HG02759 (cell line): ENCODE measurements at regions not wholly inside any gene's neighbourhood (a gene's known extent, or its start where the extent isn't known, plus 50 kb on each side); places are given as distances from the start of the nearest gene placed in this dataset.

ENCODE experiments used
- ATAC-seq: cut with Tn5 transposase; IDR thresholded peaks from one replicate; pipeline ENCODE4 v1.9.1; 2021; ENCODE audit warnings: mild to moderate bottlenecking, moderate library complexity; ENCODE audit not compliant: unreplicated experiment

DNA sequence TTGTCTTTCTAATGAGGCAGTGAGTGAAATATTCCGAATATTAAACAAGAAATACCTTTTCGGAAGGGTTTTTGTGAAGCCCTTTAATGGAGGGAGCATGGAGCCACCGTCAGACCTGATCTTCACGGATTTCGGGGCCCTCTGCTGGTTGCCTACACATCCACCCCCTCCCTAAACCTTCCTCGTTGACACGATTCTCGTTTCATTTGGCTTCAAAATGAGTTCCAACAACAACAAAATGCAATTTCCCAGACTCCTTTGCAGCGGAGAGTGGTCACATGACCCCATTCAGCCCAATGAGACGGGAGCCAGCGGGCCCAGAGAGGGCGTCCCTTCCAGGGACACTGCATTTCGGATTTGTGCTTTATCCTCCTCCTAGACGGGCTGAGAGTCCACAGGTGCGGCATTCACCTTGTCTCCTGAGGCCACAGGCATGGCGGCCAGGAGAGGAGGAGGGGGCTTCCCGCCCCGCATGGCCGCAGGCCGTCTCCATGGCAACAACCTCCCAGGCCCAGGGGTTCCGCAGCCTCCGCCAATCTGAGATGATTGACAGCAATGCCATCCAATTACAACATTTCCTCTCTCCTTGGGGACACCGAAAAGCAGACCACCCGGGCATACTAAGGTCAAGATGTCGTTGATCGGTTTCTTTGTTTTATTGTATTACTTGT is 259.8 kb downstream of the C16orf95 start:
- ATAC-seq = no peak

DNA sequence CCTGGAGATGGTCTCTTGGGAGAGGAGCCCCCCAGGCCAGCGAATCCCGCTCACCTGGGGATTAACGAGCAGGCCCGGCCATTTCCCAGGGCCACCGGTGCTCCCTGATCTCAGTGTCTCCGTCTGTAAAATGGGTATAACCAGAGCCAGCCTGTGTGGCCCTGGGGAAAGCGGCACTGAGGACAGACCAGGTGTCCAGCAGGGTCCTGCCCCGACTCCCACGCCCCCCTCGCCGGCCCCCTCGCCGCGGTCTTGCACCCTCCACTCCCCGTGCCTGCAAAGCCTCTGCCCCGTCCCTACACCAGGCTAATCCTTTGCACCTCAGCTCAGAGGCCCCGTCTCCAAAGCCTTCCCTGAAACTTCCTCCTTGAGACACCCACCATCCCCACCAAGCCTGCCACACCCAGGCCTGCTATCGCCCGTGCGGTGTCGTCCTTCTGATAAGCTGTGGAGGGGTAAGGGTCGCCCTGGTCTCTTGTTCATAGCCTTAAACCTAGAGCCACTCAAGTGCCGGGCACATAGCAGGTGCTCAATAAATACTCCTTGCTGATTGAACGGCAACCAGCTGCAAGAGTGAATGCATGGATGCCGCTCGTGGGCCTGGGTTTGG is 259.1 kb downstream of the C16orf95 start:
- ATAC-seq = no peak

DNA sequence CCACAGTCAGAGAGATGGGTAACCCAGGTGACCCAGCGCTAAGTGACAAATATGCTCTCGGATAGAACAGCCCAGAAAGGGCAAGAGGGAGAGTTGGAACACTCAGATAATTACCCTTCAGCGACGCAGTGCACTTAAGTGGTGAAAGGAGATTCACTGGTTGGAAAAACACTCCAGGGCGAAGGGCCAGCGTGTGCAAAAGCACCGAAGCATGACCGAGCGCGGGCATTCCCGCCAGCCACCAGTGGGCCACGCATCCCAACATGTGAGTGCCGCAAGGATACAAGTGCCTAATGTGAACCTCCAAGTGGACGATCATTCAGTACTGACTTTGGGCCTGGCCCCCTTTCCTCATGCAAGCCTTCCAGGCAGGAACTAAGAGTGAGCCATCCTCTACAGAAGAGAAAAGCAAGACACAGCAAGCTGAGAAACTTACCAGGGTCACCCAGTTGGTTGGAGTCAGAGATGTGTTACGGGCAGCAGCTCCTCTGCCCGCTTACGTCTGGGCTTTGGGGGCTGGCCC is 258.4 kb downstream of the C16orf95 start:
- no peak for ATAC-seq

DNA sequence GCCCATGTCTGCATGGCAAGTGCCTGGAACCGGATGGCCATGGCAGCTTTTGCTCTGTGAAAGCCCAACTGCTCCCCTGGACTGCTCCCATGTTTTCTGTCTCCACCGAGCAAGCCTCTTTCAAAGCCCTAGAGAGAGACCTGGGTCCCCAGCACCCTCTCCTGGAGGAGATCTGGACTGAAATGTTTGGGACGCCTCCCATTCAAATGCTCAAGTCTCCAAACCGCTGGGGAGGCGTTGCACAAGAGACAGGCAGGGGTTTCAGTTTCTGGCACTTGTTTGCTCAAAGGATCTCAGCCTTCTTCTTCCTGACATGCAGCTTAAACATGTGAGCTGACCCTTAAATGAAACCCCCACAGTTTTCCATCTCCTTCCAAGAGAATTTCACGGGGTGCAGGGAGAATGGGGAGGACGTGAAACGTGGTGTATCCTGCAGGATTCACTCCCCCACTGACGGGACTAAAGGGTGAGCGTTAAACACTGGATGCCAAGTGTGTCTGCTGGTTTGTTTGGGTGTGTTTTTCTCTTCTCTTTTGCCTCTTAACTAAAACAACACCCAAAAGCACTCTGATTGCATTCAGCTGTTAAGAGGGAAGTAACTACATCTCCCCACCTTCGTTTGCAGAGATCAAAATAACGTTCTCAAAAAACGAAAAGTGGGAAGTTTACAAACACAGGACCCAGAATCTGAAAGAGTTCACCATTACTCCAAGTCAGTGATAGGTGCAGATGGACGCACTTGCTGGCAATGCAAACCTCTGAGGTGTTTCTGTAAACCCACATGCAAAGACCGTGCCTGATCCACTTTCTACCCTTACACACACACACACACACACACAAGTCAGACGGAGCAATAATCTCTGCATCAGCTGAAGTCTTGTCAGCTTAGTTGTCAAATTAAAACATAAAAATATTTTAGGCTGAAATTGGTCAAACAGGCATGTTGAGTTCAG is 256.9 kb downstream of the C16orf95 start:
- no peak for ATAC-seq

DNA sequence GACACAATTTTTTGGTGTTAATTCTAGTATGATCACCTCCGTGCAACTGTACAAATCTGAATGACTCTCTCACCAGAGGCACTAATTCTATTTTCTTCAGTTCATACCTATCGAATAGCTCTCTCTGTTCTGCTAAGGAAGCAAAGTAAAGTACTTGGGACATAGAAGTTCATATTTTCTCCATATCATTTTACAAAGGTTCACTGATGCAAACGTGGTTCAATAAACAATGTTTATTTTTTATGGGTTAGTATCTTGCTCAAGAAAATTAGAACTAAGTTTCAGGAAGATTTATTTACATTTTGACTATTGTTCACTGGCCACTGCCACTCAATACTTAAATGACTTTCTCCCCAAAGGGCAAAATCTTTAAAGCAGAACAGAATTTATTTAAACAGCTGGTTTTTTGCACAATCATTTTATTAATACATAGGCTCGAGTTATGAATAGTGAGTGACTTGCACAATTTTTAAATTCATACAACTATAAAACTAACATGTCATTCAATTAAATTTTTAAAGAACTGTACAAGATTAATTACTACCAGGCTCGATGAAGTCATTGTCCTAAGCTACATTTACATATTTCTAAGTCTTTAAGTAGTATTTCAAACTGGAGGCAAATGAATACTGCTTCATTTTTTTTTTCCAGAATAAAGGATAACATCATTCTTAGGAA is 255.8 kb downstream of the C16orf95 start:
- no peak for ATAC-seq

DNA sequence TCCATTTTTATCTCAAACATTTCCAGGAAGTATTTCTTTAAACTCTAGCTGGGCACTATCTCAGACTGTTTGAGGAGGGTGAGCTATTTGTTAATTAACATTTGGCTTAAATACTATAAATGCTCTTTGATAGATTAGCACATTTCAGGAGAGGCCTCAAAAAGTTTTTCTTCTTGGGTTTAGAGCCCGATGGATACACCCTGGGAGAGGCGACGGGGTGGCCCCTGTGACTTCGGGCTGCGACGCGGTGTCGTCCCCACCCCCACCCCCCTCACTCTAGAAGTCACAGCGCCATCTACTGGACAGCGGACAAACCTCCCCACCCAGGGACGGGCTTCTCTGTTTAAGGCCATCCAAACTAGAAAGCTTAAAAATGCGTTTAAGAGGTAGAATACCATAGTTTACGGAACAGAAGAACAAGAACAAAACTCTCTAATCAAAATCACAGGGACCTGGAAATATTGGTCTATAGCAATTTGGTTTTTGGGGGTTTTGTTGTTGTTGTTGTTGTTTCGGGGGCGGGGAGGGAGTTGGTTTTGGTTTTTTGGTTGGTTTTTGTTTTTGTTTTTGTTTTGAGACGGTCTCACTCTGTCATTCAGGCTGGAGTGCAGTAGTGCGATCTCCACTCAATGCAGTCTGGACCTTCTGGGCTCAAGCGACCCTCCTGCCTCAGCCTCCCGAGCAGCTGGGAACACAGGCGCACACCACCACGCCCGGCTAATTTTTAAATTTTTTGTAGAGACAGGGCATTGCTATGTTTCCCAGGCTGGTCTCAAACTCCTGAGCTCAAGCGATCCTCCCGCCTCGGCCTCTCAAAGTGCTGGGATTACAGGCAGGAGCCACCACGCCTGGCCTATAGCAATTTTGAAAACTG is 254.4 kb downstream of the C16orf95 start:
- ATAC-seq = no peak

DNA sequence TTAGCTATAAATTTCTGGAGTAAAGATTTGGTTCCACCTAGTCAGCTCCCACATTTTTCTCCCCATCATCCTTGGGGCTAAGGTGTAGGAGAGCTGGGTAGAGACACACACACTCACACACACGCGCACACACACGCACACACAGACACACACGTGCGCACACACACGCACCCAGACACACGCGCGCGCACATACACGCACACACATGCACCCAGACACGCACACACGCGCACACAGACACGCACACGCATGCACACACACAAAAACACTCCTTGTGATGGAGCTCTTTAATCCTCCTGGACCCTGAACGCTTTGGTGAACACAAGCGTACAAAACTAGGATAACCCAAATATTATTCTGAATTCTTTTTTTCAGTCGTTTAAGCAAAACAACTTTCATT is 253.6 kb downstream of the C16orf95 start:
- ATAC-seq = no peak

DNA sequence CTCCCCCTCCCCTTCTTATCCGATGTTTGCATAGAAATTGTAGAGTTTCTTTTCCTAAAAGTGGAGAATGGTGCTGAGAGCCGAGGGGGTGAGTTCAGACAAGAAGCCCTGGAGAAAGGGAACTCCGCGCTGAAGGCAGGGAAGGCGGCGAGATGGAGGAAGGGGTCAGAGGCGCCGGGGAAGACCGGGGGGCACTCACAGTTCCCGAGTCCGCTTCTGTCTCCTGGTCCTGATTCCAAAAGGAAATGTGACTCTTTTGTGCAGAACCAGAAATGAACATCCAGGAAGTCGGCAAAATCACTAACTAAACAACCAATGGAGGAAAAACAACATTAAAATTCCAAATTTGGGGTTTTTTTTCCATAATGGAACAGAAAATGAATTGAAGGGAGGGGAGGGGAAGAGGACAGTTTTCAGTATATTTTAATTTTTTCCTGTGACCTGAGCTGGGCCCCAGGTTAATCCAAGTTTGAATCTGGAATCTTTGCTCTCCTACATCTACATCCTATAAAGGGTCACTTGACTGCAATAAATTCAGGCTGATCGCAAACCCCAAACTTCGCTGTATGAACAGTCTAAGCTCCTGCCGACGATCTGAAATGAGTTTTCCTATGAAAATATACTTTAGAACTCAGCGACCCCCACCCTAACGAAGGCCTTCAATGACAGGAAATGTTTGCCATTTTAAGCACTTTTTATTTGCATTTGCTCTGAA is 252.3 kb downstream of the C16orf95 start:
- ATAC-seq = no peak

DNA sequence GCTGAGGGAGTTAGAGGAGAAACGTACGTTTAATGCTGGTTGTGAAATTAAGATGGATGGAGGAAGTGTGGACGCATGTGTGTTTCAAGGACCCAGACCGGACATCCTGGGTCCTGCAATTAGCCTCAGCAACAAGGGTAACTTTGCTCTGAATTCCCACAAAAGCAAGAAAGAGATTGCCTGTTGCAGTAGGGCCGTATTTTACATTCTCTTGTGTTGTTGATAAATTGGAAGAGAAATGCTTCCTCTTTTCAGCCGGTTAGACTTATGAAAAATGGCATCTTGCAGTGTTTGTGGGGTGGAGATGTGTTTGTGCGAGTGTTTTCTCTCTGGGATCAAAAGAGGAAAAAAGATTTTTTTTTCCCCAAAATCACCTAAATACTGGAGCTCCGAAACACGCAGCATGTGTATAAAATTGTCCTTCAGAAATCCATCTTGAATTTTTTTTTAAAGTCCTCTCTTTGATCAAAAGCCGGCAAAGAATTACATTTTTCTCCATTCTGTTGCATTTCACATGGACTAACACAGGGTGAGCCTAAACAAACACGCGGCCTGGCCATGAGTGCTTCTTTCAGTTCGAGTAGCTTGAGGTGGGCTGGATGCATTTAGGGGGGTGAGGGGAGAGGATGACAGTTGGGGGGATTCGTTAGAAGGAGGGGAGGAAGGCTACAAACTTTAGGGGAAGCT is 251.6 kb downstream of the C16orf95 start:
- no peak for ATAC-seq

DNA sequence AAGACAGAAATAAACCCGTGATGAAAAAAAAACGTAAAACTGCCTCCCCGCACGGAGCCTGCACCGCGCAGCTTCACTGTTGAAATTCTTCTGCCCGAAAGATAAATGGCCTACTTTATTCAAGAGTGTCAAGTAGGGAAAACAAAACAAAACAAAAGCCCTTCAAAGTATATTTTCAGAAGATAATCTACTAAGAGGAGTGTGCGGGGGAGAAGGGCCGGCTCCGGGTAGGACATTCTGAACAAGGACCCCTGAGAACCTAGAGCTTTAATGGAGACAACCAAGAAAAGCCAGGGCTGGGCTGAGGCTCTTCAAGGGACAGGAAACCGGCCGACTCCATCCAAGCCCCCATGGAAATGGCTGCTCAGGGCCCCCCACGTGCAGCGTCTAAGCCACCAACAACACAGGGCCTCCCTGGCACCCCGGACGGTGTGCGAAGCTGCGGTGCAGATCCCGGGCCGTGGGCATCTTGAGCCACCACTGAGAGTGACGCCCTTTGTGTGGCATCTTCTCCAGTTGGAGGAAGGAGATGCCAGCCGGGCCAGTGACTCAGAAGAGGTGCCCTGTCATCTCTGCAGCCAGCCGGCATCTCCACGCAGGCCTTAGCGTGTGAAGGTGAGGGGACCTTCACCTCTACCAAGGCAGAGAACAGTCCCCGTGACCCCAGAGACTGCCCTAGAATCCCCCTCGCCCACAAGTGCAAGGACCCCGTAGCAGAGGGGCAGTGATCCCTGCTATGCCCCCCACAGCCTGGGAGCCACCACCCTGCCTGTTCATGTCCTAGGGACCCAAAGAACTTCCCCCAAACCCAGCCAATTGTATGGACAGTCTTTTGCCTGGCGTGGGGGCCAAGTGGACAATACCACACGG is 250.8 kb downstream of the C16orf95 start:
- ATAC-seq = no peak

DNA sequence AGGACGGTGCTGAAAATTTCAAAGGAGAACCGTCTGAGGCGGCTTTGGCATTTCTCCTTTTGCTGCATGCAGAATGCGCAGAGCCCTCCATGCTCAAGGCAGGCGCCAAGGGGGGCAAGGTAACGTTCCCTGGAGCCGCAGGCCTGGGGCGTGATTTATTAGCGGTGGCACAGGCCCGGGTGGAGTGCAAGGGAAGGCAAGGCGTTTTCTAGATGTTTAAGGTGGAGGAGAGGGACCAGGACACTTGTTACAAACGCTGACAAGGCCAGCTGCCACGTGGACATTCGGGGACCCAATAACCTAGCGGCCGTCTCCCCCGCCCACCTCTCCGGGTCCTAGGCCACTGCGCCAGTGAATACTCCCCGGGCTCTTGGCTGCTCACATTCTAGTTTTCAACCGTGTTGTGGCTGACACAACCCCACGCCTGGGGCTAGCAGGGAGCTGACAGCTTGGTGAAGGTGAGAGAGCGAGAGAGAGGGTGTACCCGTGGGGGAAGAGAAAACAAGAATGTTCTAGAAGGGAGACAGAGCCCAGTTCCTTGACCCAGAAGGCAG is 250.1 kb downstream of the C16orf95 start:
- ATAC-seq = no peak

DNA sequence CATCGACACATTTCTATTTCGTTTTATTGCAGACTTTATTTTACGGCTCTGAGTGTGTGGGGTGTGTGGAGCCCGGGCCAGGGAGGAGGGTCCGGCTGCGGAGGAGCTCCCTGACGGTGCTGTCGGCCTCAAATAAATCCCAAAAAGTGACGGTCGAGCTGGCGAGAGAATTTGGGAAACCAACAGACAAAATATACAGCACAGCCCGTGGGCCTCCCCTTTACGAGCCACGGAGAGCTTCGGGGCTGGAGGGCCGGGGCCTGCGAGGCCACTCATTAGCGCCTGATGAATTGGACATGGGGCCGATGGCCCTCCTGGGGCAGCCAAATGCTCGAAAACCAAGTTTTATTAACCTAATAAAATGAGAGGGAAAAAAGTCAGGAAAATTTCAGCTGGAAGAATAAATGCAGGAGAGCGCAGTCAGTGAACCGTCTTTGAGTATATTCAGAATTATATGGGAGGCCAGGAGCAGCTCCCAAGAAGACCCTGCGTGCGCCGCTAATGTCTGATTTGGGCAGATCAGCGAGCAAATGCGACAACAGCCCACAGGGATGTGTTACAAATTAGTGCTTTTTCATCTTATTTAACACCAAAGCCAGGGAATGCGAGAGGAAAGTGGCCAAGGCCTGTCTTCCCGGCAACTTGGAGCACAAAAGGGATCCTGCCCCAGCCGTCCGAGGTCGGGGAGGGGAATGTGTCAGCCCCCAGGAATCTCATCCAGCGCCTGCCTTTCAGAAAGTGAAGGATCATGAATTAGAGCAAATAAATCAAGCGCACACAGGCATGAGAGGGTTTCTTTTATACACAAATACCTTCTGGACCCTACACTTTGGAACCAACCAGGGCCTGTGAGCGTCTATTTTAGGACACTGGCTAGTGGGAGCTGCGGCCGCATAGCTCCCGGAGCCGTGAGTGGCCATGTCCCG is 249.1 kb downstream of the C16orf95 start:
- ATAC-seq = no peak

DNA sequence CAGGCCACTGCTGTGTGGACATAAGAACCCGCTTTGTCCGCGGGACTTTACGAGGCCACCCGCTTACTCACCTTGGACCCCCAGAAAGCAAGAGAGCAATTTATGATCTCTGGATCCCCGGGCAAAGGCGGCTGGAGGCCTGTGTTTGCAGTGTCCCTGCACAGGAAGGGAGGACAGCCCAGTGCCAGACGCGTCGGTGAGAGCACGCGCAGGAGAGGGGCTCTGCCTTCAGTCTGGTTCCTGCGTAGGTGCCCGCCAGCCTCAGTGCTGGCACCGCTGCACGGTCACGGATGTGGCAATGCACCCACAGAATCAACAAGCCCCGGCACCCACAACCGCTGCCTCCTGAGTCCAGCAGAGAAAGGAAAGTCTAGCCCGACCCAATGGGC is 248.4 kb downstream of the C16orf95 start:
- no peak for ATAC-seq

DNA sequence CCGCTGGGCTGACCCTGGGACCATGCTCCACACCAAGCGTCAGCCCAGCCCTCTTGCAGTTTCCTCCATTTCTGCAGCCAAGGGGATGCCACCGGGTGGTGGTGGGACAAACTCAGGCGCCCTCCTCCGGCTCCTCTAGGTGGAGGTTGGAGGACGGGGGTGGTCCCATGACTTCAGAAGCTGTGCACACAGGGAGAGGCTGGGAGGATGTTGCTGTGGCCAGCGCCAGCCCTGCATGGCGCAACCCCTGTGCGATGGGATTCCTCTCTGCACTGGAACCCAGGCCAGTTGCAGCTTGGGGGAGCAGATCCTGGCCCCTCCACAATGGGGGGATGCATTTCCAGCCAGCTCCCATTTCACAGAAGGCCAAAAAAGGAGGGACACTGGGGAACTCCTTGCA is 246.5 kb downstream of the C16orf95 start:
- ATAC-seq = no peak

DNA sequence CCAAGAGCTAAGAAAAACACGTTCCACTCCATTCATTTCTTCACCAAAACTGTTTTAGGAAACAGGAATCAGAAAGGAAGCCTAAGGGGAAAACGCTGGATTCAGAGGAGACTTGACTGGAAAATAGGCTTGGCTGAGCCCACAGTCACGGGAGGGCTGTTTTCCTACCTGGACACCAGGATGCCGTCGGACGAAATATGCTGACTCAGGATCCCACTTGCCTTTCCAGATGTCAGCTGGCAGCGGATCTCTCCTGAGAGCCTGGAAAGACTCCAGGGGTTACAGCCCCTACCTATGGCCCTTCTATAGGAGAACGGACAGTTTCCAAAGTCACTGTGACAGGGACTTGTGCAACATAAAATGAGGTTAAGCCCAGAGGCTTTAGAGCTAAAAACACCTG is 245.1 kb downstream of the C16orf95 start:
- ATAC-seq = no peak

DNA sequence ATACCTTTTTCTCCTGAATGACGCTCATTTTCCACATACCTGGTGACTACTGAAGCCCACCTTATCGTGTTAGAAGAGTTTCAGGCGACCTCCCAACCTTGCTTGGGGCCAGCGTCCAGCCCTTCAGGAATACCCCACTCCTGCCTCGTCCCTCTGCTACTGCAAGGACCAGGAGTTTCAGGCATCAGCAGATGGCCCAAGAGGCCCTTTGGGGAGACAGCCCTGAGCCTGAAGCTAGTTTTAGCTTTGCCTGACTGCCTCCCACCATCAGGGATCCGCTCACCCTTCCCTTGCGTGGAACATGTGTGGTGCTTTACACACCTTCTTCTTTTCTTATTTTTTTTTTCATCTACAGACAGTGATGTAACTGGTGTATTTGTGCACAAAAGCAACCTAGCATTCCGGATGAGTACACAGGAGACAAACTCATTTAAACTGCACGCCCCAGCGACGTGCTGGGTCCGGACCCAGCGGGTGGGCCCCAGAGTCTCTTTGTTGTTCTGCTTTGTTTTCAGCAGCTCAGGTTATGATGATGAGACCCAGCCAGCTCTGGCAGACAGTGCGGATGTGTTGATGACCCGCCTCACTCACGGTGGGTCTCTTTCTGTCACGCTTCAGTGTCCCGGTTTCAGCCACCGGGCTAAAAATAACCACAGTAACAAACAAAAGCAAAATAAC is 242.4 kb downstream of the C16orf95 start:
- no peak for ATAC-seq
